ENCODE measurements at regions not wholly inside any gene's neighbourhood (a gene's known extent, or its start where the extent isn't known, plus 50 kb on each side); places are given as distances from the start of the nearest gene placed in this dataset.

GRCh38 chr12:93186621-93187020 is 191.1 kb upstream of the NUDT4 start:
- POLR2A ChIA-PET, result no interaction called here
- H3K27me3 Mint-ChIP-seq, result no peaks in the 10 kb centered on the region
- CTCF ChIA-PET, result interaction anchor here (1.7 kb wide), 1 partner anchor 233 kb away, joined by 4 read pairs; no protein-coding TSS in a partner anchor
- DNase-seq, result no peak
- no peaks in the 10 kb centered on the region for H3K9me3 Mint-ChIP-seq
- no peak for ATAC-seq
- no peak overlapping the region for H3K4me3 Mint-ChIP-seq
- no peak for TF ChIP-seq CTCF (IDR thresholded peaks at IDR 0.05)
- no peaks in the 10 kb centered on the region for H3K36me3 Mint-ChIP-seq (ENCODE audit: low read depth)
- no peak overlapping the region for H3K27ac Mint-ChIP-seq
- intact Hi-C loops (cut with micrococcal nuclease), result no loop called here
- H3K4me1 Mint-ChIP-seq (ENCODE audit: low read depth), result peaks cover 18% of the 10 kb centered on the region

GRCh38 chr12:93191423-93191822 is 186.3 kb upstream of the NUDT4 start:
- CTCF ChIA-PET, result no interaction called here
- H3K27ac Mint-ChIP-seq, result no peak overlapping the region
- POLR2A ChIA-PET, result no interaction called here
- TF ChIP-seq CTCF (IDR thresholded peaks at IDR 0.05), result no peak
- intact Hi-C loops (cut with micrococcal nuclease), result no loop called here
- H3K4me1 Mint-ChIP-seq (ENCODE audit: low read depth), result no peaks in the 10 kb centered on the region
- H3K9me3 Mint-ChIP-seq, result peaks cover 11% of the 10 kb centered on the region
- no peak overlapping the region for H3K4me3 Mint-ChIP-seq
- ATAC-seq, result no peak
- no peaks in the 10 kb centered on the region for H3K36me3 Mint-ChIP-seq (ENCODE audit: low read depth)
- no peak for DNase-seq
- no peaks in the 10 kb centered on the region for H3K27me3 Mint-ChIP-seq

- H3K4me3 Mint-ChIP-seq, result no peak overlapping the region
- H3K27ac Mint-ChIP-seq, result no peak overlapping the region
- CTCF ChIA-PET, result no interaction called here
- DNase-seq, result no peak
- no peak for TF ChIP-seq CTCF (IDR thresholded peaks at IDR 0.05)
- no peaks in the 10 kb centered on the region for H3K27me3 Mint-ChIP-seq
- H3K36me3 Mint-ChIP-seq (ENCODE audit: low read depth), result no peaks in the 10 kb centered on the region
- intact Hi-C loops (cut with micrococcal nuclease), result no loop called here
- POLR2A ChIA-PET, result no interaction called here
- no peak for ATAC-seq
- peaks cover 11% of the 10 kb centered on the region for H3K9me3 Mint-ChIP-seq
- no peaks in the 10 kb centered on the region for H3K4me1 Mint-ChIP-seq (ENCODE audit: low read depth)
Observed at GRCh38 chr12:93191956-93192355, 185.8 kb upstream of the NUDT4 start.

- ATAC-seq (no peak), DNase-seq (no peak)
- no peak overlapping the region for H3K27ac Mint-ChIP-seq
- ChIA-PET CTCF (interaction anchor here (1.2 kb wide), 1 partner anchor 10 kb away, joined by 3 read pairs; no protein-coding TSS in a partner anchor), POLR2A (no interaction called here)
- no peak overlapping the region for H3K4me3 Mint-ChIP-seq
- H3K27me3 Mint-ChIP-seq, result no peaks in the 10 kb centered on the region
- H3K4me1 Mint-ChIP-seq (ENCODE audit: low read depth), result no peaks in the 10 kb centered on the region
- intact Hi-C loops (cut with micrococcal nuclease), result no loop called here
- TF ChIP-seq CTCF (IDR thresholded peaks at IDR 0.05), result no peak
- H3K9me3 Mint-ChIP-seq, result peaks cover 11% of the 10 kb centered on the region
- H3K36me3 Mint-ChIP-seq (ENCODE audit: low read depth), result no peaks in the 10 kb centered on the region
Observed at GRCh38 chr12:93192878-93193277, 184.8 kb upstream of the NUDT4 start.

GRCh38 chr12:93195511-93195910 is 182.2 kb upstream of the NUDT4 start:
- no peaks in the 10 kb centered on the region for H3K4me1 Mint-ChIP-seq (ENCODE audit: low read depth)
- H3K4me3 Mint-ChIP-seq, result no peak overlapping the region
- no peak for ATAC-seq
- H3K9me3 Mint-ChIP-seq, result peaks cover 11% of the 10 kb centered on the region
- H3K27ac Mint-ChIP-seq, result no peak overlapping the region
- intact Hi-C loops (cut with micrococcal nuclease), result no loop called here
- no peak for TF ChIP-seq CTCF (IDR thresholded peaks at IDR 0.05)
- ChIA-PET POLR2A (no interaction called here), CTCF (no interaction called here)
- DNase-seq, result no peak
- no peaks in the 10 kb centered on the region for H3K36me3 Mint-ChIP-seq (ENCODE audit: low read depth)
- H3K27me3 Mint-ChIP-seq, result no peaks in the 10 kb centered on the region
